HG03045 (cell line): ENCODE measurements at regions not wholly inside any gene's neighbourhood (a gene's known extent, or its start where the extent isn't known, plus 50 kb on each side); places are given as distances from the start of the nearest gene placed in this dataset.
"Not testable (repeated sequence)": the region's sequence is repeated elsewhere in the genome, so short reads cannot be mapped to it uniquely, and the experiment has no call there.

ENCODE experiments used
- ATAC-seq: cut with Tn5 transposase; IDR thresholded peaks from one replicate; pipeline ENCODE4 v1.9.1; 2021; ENCODE audit warnings: mild to moderate bottlenecking, moderate library complexity; ENCODE audit not compliant: unreplicated experiment

GRCh38 chr5:158010831-158011230, 151.9 kb upstream of the CLINT1 start:
- ATAC-seq, result no peak

- ATAC-seq, result no peak
Observed at GRCh38 chr5:158007336-158007735, 148.4 kb upstream of the CLINT1 start.

DNA sequence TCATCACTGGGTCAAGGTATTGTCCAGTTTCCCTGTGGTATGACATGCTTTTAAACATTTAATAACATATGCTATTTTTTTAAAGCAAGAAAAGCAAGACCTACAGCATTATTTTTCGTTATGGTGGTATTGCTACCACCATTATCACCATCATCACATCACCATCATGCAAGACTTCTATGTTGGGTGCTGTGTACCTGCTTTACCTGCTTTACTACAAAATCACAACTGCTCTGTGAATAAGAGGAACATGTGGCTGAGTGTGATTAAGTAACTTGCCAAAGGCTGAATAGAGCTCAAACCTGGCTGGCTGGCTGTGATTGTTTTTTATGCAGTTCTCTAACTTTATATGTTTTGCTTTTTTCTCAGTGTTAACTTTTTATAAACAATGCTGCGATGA, 140.8 kb upstream of the CLINT1 start:
- no peak for ATAC-seq

GRCh38 chr5:157997991-157998504, 139.1 kb upstream of the CLINT1 start:
- ATAC-seq, result no peak

DNA sequence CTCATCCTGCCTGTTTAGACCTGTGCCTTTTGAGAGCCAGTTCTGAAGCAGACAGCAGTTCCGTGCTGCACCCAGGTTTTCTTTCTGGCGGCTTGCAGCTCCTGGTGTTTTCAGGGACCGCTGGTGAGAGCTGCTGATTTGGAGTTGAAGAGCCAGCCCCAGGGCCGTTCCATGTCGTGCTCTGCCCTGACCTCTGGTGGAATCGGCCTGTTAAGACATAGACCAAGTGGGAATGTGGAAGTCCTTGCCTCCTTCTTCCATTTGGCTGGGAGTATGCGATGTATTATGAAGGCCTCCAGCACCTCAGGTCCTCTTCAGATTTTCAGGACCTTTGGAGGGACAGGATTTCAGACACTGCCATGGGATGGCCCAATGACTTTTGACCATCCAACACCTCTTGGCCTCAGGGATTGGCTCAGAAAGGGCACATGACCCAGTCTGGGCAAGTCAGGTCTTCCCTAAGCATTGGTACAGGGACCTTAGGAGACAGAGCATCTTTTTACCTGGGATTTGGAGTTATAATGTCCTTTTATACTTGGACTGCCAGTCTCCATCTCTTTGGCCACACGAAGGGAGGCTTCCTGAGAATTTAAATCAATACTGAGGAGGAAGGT, 136.1 kb upstream of the CLINT1 start:
- ATAC-seq, result peak; percentile 79

DNA sequence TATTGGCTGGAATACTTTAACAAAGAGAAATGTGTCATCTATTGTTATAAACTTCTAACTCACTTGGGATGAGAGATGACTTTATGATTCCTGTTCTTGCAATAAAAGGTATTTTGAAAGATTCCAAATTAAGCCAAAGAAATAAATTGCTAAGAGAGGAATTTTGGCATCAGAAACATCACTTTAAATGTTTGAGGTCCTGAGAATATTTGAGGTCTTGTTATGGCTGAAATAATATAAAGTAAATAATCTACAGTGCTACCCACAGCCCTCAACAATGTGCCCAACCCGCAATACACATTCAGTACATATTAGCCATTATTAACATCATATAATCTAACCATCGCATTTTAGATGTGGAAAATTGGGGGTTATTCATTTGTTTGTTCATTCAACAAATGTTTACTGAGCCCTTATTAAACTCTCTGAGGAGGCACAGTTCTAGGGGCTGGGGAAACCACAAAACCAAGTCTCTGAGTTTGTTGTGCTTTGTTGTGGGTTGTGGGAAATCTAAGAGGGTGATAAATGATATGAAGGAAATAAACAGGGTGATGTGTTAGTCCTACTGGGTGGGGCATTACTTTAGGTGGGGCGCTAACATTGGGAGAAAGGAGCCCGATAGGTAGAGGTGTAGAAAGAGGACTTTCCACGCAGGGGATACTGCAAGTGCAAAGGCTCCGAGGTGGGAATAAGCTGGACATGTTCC, 135.2 kb upstream of the CLINT1 start:
- ATAC-seq, result no peak

GRCh38 chr5:157993201-157993600, 134.3 kb upstream of the CLINT1 start:
- ATAC-seq, result no peak

DNA sequence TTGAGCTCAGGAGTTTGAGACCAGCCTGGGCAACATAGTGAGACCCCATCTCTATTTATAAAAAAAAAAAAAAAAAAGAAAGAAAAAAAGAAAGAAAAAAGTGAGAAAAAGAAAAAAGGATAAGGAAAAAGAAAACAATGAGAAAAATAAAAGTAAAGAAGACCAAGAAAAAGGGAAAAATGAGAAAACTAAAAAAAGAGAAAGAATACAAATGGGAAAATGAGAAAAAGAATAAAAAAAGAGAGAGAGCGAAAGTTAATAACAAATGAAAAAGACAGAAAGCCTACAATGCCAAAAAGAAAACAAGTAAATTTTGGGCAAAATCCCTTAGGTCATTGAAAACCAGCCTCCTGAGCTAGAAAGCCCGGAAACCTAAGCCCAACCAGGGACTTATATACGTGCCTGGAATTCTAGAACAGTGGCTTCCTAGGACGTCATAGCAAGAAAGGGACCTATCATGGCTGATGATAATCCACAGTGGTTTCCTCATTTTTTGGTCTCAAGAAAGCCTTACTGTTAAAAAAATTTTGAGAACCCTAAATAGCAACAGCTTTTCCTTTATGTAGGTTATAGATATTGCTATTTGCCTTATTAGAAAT, 131.7 kb upstream of the CLINT1 start:
- no peak for ATAC-seq

- ATAC-seq, result no peak
Observed at GRCh38 chr5:157989296-157989695, 130.4 kb upstream of the CLINT1 start.

DNA sequence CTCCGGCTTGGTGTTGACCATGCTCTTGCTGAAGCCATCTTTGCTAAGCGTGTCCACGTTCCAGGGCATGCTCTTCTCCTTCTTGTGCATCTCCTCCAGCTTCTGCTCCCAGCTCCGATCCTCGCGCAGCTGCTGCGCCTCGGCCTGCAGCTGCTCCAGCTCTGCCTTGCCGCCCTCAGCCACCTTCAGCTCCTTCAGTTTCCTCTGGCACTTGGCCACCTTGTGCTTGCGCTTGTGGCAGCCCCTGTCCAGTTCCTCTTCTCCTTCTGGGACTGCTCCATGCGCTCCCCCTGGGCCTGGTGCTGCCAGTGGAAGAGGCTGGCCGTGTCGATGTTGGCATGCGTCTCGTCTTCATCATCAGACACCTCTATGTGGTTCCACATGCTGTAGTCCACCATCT, 128.3 kb upstream of the CLINT1 start:
- ATAC-seq, result no peak

DNA sequence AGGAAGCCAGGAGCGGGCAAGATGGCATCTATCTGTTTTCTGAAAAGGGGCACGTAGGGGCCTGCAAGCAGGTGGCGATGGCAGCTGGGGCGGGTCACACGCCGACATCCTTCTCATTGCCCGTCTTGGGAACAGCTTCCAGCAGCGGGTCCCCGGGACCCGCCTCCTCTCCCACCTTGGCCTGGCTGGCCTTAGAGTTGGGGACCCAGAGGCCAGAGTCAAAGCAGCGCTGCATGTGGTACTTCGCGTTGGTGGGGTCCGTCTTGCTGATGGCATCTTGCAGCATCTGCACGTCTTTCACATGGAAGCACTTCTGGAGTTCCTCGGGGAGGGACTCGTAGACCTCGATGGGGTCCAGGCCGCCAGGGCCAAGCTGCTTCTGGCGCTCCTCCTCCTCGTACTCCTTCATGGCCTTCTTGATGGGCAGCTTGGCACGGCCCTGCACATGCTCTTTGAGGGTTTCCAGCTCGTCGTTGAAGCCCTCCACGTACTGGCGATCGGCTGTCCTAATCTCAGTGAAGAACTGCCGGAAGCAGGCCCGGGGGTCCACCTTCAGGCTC, 127.6 kb upstream of the CLINT1 start:
- no peak for ATAC-seq

DNA sequence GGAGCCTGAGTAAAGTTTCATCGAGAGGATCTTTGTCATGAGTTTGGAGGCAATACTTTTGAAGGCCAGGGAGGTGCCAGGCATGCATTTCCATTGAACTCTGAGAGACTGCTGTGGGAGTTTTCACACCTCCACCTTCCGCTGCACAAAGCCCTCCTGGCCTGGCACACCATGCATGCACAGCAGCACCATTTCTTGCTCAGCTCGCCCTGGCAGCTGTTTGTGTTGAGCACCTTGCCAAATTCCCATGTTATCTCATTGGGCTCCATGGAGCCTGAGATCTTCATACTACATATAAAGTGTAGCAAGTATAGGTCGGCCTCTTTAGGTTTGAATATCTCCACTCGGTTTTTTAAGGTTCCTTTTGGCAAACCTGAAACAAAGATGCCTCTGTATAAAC, 125.7 kb upstream of the CLINT1 start:
- ATAC-seq, result no peak

GRCh38 chr5:157983906-157984551, 125.1 kb upstream of the CLINT1 start:
- ATAC-seq, result no peak

DNA sequence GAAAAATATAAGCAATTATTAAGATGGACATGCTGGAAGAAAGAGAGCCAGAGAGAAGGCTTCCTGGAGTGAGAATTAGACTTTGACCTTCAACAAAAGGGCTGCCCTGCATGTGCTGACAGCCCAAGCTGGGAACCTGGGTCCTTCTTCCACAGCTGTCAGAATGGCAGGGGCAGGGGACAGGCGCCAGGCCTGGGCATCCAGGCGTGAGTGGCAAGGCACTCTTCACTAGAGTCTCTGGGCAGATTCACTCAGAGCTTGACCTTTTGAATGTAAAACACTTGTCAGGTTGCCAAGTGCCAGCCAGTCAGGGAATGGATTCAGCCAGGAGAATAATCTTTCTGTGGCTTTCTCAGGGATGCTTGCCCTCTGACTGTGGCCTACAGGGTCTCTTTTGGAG, 119.1 kb upstream of the CLINT1 start:
- no peak for ATAC-seq

- no peak for ATAC-seq
Observed at GRCh38 chr5:157976429-157976828, 117.5 kb upstream of the CLINT1 start.

DNA sequence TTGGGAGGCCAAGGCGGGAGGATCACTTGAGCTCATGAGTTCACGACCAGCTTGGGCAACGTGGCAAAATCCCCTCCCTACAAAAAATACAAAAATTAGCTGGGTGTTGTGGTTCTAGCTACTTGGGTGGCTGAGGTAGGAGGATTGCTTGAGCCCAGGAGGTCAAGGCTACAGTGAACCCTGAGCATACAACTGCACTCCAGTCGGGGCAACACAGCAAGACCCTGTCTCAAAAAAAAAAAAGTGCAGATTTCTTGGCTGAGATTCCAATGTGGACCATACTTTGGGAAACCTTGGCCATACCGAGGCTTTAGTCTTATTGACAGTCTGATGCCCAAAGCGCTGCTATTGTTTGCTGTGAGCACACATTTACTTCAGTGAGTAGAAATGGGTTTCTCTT, 113.6 kb upstream of the CLINT1 start:
- no peak for ATAC-seq

DNA sequence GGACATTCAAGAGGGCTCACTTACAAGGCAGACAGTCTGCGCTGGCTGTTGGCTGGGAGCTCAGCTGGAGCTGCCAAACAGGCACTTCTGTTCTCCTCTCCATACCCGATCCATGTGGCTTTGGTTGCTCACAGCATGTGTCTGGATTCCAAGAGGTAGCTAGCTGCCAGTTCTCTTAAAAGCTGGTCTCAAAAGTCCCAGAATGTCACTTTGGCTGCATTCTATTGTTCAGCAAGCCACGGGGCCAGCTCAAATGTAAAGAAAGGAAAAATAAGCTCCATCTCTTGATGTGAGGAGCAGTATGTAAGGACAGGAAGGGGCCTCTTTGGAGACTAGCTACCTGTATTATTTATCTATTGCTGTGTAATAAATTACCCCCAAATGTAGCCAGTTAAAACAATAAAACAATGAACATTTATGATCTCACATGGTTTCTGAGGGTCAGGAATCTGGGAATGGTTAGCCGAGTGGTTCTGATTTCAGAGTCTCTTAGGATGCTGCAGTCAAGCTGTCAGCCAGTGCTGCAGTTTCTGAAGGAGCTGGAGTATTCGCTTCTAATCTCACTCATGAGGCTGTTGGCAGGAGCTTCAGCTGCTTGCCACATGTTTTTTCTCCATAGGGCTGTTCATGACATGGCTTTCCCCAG, 112.7 kb upstream of the CLINT1 start:
- ATAC-seq, result no peak

DNA sequence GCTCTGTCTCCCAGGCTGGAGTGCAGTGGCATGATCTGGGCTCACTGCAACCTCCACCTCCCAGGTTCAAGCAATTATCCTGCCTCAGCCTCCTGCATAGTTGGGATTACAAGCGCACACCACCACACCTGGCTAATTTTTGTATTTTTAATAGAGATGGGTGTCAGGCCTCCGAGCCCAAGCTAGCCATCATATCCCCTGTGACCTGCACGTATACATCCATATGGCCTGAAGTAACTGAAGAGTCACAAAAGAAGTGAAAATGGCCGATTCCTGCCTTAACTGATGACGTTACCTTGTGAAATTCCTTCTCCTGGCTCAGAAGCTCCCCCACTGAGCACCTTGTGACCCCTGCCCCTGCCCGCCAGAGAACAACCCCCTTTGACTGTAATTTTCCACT, 109.6 kb upstream of the CLINT1 start:
- ATAC-seq, result not testable (repeated sequence)

DNA sequence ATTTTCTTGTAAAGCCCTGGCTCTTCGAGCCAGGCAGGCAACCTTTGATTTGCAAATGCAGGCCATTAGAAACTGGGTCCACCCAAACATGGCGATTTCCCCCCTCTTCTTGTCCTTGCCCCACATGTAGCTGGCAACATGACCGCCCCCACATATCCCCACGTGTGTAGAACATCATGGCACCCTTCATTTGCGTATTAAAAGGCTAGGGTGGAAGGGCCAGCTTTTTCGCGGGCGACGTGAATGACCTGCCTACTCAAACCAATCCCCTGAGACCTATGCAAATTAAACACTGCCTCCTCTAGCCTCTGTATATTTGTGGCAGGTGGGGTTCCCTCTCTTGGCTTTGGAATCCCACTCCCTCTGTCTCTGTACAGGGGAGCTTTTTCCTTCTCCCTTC, 107.0 kb upstream of the CLINT1 start:
- ATAC-seq, result no peak

GRCh38 chr5:157965040-157965678, 106.2 kb upstream of the CLINT1 start:
- no peak for ATAC-seq
